B cell (primary cell): ENCODE measurements at regions not wholly inside any gene's neighbourhood (a gene's known extent, or its start where the extent isn't known, plus 50 kb on each side); places are given as distances from the start of the nearest gene placed in this dataset.

Source experiments
- EZH2 ChIP-seq: IDR thresholded peaks from 2 replicates; pipeline ENCODE4 v1.6.1; 2012; ENCODE audit warnings: borderline replicate concordance, low read depth, mild to moderate bottlenecking, moderate library complexity, low read length; ENCODE audit not compliant: insufficient read depth, poor library complexity, severe bottlenecking
- TF ChIP-seq, protein P1 (sequence below): fragments of 200-600 bp; IDR thresholded peaks from one replicate; pipeline ENCODE4 v1.8.0; 2022; ENCODE audit warnings: antibody characterized with exemption, mild to moderate bottlenecking

DNA sequence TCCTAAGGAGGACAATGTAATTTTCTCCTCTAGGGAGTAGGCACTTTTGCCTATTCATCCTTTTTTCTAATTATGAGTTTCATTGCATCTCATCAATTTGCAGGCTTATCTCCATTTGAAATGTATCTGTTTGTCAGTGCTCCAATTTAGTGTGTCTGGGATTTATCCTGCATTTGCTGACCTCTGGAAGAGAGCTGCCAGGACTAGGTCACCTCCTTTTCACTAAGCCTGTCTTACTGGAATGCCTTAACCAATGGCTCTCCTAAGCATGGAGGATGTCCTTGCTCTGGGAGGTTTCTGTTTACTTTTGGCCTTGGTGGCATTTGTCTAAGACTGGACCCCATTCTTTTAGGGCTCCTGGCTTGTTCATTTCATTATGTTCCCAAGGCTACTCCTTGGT is 261.5 kb downstream of the NEBL start:
- TF ChIP-seq, protein P1, sequence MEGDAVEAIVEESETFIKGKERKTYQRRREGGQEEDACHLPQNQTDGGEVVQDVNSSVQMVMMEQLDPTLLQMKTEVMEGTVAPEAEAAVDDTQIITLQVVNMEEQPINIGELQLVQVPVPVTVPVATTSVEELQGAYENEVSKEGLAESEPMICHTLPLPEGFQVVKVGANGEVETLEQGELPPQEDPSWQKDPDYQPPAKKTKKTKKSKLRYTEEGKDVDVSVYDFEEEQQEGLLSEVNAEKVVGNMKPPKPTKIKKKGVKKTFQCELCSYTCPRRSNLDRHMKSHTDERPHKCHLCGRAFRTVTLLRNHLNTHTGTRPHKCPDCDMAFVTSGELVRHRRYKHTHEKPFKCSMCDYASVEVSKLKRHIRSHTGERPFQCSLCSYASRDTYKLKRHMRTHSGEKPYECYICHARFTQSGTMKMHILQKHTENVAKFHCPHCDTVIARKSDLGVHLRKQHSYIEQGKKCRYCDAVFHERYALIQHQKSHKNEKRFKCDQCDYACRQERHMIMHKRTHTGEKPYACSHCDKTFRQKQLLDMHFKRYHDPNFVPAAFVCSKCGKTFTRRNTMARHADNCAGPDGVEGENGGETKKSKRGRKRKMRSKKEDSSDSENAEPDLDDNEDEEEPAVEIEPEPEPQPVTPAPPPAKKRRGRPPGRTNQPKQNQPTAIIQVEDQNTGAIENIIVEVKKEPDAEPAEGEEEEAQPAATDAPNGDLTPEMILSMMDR, result no peak
- TF ChIP-seq EZH2, result no peak
